ENCODE measurements at regions not wholly inside any gene's neighbourhood (a gene's known extent, or its start where the extent isn't known, plus 50 kb on each side); places are given as distances from the start of the nearest gene placed in this dataset.

GRCh38 chr13:105083992-105084391 lies 1451.5 kb downstream of the EFNB2 start:
- Histone ChIP-seq H3K4ac (replicated peaks; ENCODE audit: insufficient read length, low read depth, low read length) (no peak overlapping the region), H3K4me1 (replicated peaks in 1 of 4; ENCODE audit: control insufficient read depth in 3 of 4, insufficient read depth in 4 of 4, low read length in 3 of 4) (peaks cover 0 to 3% (median 1%) of the 10 kb centered on the region in 4 experiments; a peak in 2 of 7 replicates), H3K79me2 (ENCODE audit: control insufficient read depth in 1 of 2, insufficient read depth in 2 of 2, low read length in 2 of 2) (no peaks in the 10 kb centered on the region), H3K56ac (replicated peaks; ENCODE audit: insufficient read length, low read depth, low read length) (no peak overlapping the region), H3K23me2 (ENCODE audit: low read depth, low read length) (no peaks in the 10 kb centered on the region), H2AFZ (ENCODE audit: low read length) (0 out of 2 replicates have a peak overlapping the region, but pooled peaks have one; percentile 83), H3K4me2 (ENCODE audit: insufficient read depth in 1 of 2, low read depth in 2 of 2, low read length in 2 of 2) (no peak overlapping the region), H3K36me3 (ENCODE audit: control insufficient read depth in 2 of 4, insufficient read depth in 4 of 4, low read length in 3 of 4) (no peaks in the 10 kb centered on the region; a peak in 1 of 8 replicates), H2AK5ac (ENCODE audit: low read depth, low read length) (no peak overlapping the region), H3K27ac (ENCODE audit: low read depth, low read length) (no peak overlapping the region), H3K18ac (ENCODE audit: extremely low read depth, low read length) (no peak overlapping the region), H3K14ac (ENCODE audit: insufficient read length) (no peak overlapping the region), H2BK15ac (ENCODE audit: low read length) (no peak overlapping the region), H3K9me3 (ENCODE audit: insufficient read depth in 2 of 2, low read depth in 1 of 2, low read length in 1 of 2) (no peaks in the 10 kb centered on the region), H4K5ac (ENCODE audit: insufficient read length, low read depth, low read length) (no peak overlapping the region), H3K4me3 (ENCODE audit: extremely low read depth in 1 of 4, insufficient read depth in 2 of 4, low read depth in 3 of 4, low read length in 4 of 4) (no peak overlapping the region), H4K8ac (ENCODE audit: extremely low read depth, insufficient read depth, low read length) (no peak overlapping the region), H2BK12ac (ENCODE audit: low read depth, low read length) (no peak overlapping the region), H2BK20ac (ENCODE audit: low read length) (no peak overlapping the region), H3K27me3 (replicated peaks in 1 of 4; ENCODE audit: control insufficient read depth in 3 of 4, extremely low read depth in 1 of 4, insufficient read depth in 3 of 4, low read length in 3 of 4) (no peaks in the 10 kb centered on the region), H2BK120ac (replicated peaks; ENCODE audit: low read depth, low read length) (no peak overlapping the region), H4K20me1 (replicated peaks in 1 of 2; ENCODE audit: control insufficient read depth in 1 of 2, insufficient read depth in 2 of 2, low read length in 2 of 2) (no peaks in the 10 kb centered on the region), H3K23ac (ENCODE audit: insufficient read length) (no peak overlapping the region), H4K91ac (replicated peaks; ENCODE audit: insufficient read length, low read length) (no peak overlapping the region), H2BK5ac (ENCODE audit: low read depth, low read length) (no peak overlapping the region), H3K79me1 (ENCODE audit: low read depth, low read length) (no peaks in the 10 kb centered on the region), H3K9ac (replicated peaks in 1 of 4; ENCODE audit: extremely low read depth in 1 of 4, low read depth in 3 of 4, low read length in 3 of 4) (no peak overlapping the region)
- no peak for DNase-seq (ENCODE audit: low read depth in 1 of 2, low spot score in 2 of 2)
- FAIRE-seq, result no peak
- no peak for TF ChIP-seq CREB1 (IDR thresholded peaks at IDR 0.05)
- no peak for TF ChIP-seq MAFK (IDR thresholded peaks at IDR 0.05; ENCODE audit: low read depth, low read length)
- no peak for TF ChIP-seq CTCF (IDR thresholded peaks at IDR 0.05; ENCODE audit: control extremely low read depth in 1 of 3, insufficient read depth in 1 of 3, low read depth in 1 of 3, low read length in 3 of 3)
- TF ChIP-seq E2F6 (IDR thresholded peaks at IDR 0.05), result no peak
- TF ChIP-seq ZNF274 (IDR thresholded peaks at IDR 0.05; ENCODE audit: borderline replicate concordance, extremely low read depth, low read length), result no peak
- no peak for TF ChIP-seq CBX8 (IDR thresholded peaks at IDR 0.05; ENCODE audit: borderline replicate concordance, low read depth, low read length)
- no peak for TF ChIP-seq KDM4A (IDR thresholded peaks at IDR 0.05; ENCODE audit: low read depth, low read length, severe bottlenecking)
- TF ChIP-seq SUZ12 (IDR thresholded peaks at IDR 0.05; ENCODE audit: low read length), result no peak
- no peak for TF ChIP-seq POLR2AphosphoS5 (IDR thresholded peaks at IDR 0.05; ENCODE audit: low read depth, low read length)
- WGBS, 2 experiments (ENCODE audit: extremely low coverage in 1 of 2, insufficient coverage in 1 of 2, insufficient read length in 1 of 2, insufficient replicate concordance in 2 of 2, low coverage in 1 of 2, low lambda C conversion rate in 2 of 2, missing lambda C conversion rate in 1 of 2), result 97% methylated on average over 3 of the region's 3 CpGs; no CpG with 5 or more reads in 1 of the 2 experiments
- CTCF ChIA-PET (ENCODE audit: partially characterized antibody), result no interaction called here
- POLR2A ChIA-PET (ENCODE audit: partially characterized antibody), result no interaction called here
